ENCODE measurements at regions not wholly inside any gene's neighbourhood (a gene's known extent, or its start where the extent isn't known, plus 50 kb on each side); places are given as distances from the start of the nearest gene placed in this dataset.
"Not testable (repeated sequence)": the region's sequence is repeated elsewhere in the genome, so short reads cannot be mapped to it uniquely, and the experiment has no call there.

DNA sequence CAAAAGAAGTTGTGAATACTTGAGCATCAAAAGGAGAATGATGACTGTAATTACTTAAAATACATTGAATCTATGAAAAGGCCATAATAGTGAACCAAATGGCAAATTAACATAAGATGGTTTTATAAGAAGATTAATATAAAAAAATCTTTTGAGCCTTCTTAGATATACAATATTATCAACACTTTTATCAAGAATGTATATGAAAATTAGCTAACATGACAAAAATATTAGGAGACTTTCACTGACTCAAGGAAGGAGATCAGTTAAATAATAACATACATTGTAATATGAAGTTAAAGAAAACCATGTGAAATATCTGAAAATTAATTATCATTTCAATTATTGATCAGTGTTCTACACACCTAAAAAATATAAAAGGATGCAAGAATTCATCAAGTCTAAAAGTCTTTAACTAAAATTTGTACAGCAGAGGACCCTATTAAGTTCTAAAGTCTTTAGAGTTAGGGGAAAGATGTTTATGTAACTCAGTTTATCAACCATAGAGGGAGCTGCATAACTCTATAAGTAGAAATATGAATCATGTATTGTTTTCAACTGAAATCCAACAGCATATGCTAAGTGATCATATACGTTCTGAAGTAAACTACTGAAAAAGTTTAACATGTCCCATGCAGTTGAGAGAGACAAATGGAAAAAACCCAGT, 756.1 kb upstream of the MIR17HG start:
- DNase-seq, result no peak

DNA sequence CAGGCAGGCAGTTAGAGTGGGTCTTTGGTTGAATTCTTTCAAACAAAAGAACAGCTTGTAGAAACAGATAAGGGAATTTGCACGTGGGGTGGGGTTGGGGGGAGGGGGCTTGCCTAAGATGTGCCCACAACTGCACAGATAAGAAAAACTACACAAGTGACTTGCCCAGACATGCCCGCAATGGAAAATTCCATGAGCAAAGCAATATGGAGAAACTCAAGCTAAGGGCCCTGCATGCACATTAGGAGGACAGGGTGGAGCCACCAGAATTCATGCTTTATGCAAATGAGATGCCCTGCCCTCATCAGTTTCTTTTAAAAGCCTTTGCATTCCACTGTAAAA, 755.6 kb upstream of the MIR17HG start:
- DNase-seq, result no peak

DNA sequence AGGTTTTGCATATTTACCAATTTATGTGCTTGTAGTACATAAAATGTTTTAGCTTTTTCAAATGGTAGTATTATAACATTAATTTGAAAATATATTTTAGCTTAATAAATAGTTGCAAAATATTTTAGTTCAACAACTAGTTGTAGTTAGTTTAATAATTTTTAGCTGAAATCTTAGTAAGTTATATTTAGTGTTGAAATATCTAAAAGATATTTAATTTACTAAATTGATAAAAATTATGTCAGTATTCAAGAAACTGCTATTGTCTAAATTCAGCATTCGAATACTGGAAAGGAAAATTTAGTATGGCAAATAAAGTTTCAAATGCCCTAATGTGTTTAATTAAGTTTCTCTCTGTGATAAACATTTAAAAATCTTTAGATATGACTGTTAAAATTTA, 754.5 kb upstream of the MIR17HG start:
- no peak for DNase-seq

DNA sequence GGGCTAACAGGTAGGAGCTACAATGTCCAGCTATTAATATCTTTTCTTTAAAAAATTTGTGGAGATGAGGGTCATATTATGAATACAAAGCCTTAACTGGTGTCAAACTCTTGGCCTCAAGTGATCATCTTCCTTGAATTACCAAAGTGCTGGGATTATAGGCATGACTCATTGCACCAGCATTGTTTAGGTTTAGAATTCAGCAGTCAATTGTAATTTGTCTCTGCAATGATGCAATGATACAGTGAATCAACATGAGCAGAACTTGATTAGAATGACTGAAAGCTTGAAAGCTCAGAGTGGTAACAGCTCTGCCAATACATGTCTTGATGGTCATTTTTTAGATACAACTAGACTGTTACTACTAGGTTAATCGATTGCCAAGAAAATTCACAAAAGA, 752.8 kb upstream of the MIR17HG start:
- DNase-seq, result no peak

DNA sequence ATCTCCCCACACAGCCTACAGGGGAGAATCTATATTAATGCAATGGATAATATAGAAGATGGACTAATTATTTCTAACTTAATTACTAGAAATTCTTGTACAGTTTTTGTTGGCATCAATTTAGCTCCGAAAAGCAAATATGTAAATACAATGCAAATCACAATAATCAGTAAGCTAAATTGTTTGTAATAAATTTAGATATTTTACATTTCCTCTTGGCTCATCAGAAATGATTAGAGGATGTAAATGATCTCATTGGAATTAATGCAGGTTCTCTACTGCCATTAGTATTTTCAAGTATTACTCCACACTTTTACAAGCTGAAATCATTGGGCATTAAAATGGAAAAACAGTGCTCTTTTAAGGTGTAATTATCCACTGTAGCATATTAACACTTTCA, 741.8 kb upstream of the MIR17HG start:
- no peak for DNase-seq

DNA sequence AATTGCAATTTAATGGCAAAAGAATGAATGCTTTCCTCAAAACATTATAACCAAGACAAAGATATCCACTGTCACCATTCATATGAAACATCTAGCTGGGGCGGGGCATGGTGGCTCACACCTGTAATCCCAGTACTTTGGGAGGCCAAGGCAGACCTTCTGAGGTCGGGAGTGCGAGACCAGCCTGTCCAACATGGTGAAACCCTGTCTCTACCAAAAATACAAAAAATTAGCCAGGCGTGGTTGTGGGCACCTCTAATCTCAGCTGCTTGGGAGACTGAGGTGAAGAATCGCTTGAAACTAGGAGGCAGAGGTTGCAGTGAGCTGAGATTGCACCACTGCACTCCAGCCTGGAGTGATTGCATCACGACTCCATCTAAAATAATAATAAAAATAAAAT, 740.6 kb upstream of the MIR17HG start:
- DNase-seq, result not testable (repeated sequence)

DNA sequence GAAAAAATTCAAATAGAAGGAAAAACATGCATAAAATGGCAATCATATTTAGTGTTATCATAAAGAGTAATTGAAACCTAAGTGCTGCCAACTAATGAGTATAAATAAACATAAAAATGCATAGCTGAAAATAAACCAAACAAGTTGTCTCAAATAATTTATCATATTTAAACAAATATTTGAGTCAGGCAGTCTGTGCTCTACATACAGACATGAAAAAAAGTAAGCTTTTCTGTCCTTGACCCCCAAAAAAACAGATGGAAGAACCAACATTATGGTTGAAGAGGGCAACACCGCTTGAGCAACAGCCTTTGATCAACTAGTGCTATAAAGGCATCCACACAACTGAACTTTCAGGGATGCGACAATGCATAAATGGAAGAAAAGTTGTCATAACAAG, 735.1 kb upstream of the MIR17HG start:
- DNase-seq, result no peak

DNA sequence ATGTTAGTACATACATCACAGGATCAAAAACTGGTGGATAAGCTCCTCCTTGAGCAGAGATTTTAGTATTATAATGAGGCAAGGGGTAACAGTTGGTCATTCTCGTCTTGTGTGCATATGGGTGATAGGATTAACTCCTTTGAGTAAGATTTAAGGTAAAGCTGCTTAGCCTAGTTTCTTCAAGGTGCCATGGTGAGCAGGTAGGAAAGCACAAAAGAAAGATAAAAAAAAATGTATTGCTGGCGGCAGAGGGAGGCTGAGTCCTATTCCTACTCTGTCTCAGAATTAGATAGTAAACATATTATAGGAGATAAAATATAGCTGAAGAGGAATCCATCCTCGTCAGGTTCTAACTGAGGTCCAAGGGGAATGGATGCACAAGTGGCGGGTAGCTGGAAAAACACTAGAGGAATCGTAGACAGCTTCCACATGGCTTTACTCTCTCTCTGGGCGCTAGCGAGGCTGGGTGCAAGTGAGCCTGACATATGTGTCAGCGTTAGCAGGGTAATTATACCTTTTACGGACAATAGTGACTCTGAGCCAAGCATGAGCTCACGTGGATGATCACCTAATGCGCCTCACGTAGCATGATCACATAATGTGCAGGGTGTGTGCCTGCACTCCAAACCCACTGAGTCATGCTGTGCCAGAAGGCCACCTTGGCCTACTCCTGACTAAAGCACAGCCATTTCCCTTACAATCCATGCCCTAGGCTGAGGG, 734.3 kb upstream of the MIR17HG start:
- DNase-seq, result no peak

DNA sequence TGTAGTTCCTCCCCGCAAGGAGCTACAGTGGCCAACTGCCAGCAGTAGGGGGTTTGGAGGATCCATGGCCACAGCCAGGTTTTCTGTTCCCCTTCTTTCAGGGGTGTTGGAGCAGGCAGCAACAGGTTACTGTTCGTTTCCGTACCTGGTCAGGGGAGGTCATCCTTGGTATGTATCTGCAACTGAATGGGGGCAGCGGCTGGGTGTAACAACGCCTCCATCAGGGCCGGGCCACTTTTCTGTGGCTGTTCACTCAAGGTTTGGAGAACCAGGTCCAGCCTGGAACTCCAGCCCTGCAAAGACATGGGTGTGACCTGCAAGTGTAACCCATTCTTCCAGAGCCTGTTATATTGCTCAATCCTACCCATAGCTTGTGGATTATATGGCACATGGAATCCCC, 732.3 kb upstream of the MIR17HG start:
- DNase-seq, result no peak

DNA sequence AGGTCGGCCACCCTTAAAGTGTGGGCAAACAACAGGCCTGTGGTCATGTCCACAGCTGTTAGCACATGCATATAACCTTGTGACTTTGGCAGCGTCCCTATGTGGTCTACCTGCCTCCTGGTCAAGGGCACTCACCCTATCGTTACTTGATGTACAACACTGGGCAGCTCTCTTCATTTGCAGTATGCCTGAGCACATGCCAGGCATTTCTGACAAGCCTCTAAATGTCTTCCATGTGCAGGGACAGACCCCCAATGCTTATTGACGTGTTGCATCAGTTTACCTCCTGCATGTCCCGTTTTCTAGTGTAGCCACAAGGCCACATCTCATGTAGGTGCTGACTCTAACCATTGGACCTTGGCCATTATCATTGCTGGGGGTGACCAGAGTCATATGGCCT, 731.7 kb upstream of the MIR17HG start:
- DNase-seq, result no peak

DNA sequence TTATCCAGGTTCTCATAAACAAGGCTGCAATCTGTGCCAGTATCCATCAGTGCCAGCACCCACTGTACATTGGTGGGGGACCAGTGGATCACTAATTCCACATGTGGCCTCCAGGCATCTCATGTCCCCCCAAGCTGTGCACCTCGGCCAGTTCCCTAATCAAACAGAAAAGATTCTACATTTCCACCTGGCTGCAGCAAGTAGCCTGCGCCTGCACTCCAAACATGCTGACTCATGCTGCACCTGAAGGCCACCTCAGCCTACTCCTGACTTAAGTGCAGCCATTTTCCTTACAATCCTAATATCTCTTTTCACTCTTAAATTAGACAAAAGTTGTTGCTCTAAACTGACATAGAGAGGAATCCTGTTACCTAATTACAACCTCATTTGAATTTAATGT, 729.4 kb upstream of the MIR17HG start:
- no peak for DNase-seq

DNA sequence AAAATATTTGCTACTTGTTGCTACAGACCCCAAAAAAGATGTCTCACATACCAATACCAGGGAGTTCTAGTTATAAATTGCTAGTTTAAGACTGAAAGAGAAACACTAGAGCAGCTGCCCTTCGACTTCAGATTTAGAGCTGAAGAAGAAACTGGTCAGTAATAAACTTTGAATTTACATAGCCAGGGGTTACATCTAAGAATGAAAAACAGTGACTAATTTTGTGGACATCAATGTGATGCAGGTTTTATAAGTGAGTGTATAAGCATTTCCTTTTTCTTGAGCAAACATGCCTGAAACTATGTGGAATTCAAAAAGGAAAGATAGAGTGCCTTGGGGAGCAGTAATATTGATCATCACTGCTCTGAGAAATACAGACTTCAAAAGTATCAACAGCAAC, 724.9 kb upstream of the MIR17HG start:
- no peak for DNase-seq

DNA sequence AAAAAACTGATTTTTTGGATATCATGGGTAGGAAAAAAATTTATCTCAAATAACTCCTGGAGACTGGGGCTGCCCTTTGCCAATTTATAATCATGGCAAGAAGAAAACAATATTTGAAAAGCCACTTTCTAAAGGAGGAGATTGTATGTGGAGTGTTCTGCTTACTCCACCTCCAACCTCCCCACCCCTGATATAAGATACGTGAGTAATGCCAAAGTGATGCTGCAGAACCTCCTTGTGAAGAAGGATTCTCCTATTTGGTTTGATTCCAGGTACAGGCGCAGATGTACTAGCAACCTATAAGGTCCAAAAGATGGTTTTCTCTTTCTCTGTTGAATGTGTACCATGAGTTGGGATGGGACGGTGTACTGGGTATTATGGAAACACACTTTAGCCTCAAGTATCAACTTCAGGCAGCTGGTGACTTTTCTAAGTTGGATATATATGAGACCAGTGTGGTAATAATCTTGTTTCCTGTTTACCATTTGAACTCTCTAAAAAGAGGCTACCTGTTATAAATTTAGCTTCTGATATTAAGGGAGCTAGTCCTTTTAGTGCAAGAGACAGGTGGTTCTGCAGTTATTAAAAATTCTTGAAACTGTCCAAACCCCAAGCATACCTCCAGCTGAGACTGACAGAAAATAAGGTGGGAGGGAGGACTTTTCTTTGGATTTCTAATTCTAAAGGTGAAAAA, 724.0 kb upstream of the MIR17HG start:
- no peak for DNase-seq

DNA sequence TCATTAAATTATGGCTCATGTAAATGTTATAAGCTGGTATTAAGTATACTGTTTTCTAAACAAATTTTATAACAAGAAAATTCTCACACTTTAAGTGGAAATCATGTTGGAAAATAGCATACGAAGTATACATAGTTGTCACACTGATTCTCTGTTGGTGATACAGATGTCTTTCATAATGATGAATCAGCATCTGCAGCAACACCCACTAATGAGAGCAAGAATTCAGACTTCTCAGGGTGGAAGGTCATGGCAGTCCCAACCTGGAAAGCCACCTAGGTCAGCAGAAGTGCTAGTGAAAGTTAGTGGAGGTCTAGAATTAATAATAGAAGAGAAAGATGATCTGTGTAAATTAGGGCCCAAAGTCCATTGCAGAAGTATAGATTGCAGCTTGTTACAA, 719.7 kb upstream of the MIR17HG start:
- DNase-seq, result no peak

DNA sequence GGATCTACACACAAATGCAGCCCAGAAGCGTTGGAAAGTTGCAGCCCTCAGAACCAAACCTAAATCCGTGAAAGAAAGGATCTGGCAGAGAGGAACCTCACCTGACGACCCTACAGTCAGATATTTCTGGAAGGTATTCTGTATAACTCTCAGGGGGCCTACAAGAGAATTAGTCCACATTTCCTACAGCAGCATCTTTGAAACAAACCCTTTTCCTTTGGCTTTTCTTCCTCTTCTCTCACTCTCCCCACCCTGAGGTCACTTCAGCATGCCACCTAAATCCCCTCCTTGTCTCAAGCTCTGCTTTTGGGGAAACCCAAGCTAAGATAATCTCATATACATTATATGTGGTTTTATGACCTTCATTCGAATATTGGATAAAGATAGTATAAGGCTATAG, 719.0 kb upstream of the MIR17HG start:
- DNase-seq, result no peak

DNA sequence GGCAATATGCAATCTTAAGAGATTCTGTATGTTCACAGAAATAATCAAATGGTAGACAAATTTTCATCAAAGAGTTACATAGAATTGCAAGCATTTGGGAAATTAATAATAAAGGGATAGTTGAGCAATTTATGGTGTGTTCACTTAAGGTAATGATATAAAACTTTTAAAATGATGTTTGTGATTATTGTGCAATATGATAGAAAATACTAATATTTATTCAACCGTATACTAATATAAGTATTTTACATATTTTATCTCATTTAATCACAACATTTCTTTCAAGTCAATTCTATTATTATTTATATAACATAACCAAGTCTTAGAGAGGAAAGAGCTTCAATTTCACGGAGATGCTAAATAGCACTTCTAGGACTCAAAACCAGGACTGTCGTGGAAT, 716.8 kb upstream of the MIR17HG start:
- no peak for DNase-seq

DNA sequence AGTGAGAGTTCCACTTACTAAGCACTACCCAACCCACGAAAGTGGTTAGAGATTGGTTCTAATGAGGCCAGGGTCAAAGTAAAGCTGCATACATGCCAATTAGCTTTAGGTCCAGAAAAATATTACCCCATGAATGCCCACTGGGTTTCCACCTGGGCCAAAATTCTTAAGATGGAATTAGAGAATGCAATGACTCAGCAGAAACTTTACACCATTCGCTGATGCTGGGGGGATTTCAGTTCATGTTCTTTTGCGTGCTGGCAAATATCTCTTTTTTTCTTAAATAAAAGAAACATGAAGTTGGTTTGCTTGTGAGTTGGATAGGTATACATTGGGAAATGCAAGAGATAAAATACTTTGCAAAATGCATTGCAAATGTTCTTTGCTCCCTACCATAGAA, 715.3 kb upstream of the MIR17HG start:
- DNase-seq, result no peak

DNA sequence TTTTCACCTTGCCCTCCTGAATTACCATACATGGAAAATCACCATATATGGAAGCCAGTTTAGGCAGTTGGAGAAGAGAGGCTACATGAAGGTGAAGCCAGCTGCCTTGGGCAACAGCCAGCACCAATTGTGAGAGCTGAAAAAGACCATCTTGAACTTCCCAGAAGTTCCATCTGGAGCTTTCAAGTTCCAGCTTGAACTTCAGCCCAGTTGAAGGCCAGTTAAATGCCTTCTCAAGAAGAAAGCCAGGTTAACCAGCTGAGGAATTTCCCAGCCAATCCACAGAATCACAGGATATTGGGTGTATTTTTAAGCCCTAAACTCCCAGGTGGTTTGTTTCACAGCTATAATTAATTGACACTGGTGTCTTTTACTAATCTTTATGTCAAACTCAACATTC, 713.6 kb upstream of the MIR17HG start:
- DNase-seq, result no peak

DNA sequence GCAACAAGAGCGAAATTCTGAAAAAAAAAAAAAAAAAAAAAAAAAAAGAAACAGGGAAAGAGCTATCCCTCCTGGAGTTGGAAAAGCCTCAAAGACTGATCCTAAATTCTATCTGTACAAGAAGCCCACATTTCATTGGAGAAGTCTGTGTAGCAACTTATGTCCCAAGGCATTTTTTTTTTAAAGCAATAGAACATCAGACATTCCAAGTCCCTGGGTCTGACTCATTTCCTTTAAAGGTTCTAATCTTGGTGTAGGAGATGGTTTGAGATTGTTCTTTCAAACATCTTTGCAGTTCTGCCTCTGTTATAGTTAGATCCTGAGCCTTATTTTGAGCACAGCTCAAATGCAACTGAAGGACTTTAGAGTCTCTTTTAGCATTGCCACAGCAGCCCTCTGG, 706.5 kb upstream of the MIR17HG start:
- no peak for DNase-seq

DNA sequence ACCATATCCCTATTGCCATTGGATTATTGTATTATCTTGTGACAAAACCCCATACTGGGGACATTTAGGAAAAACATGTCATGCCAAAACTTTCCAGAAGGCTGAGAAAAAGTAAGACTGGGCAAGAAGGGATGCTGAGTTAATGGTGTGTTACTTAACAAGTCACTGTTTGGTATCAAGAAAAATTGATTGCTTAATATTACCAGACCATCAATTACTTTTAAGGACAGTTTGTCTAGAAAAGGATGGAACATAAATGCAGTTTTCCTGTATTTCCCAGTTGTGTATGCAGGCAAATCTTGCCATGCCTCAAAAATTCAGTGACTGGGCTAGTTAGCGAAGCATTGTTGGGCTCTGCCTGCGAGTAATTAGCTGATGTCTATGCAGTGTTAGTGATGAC, 705.6 kb upstream of the MIR17HG start:
- DNase-seq, result no peak

DNA sequence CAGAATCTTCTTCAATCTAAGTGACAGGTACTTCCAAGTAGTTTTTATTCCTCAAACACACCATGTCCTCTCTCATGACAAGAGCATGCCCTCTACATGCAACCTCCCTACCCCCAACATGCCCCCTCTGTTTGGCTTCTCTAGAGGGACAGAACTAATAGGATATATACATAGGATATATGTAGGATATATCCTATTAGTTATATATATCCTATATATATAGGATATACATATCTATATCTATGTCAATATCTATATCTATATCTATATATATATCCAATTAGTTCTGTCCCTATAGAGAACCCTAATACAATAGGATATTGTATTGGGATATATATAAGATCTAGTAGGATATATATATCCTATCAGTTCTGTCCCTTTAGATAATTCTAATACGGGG, 701.9 kb upstream of the MIR17HG start:
- no peak for DNase-seq

DNA sequence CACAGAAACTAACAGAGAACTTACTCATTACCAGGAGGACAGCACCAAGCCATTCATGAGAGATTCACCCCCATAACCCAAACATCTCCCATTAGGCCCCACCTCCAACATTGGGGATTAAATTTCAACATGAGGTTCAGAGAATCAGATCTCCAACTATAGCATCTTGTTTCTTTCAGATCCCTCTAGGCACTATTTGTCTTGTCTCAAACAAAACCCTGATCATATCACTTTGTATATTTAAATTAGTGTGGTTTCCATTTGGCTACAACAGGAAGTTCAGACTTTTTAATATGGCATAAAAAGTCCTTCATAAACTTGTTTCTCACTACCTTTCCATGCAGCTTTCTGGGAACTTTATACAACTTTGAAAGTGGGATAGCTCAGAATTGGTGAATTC, 699.0 kb upstream of the MIR17HG start:
- DNase-seq, result no peak

DNA sequence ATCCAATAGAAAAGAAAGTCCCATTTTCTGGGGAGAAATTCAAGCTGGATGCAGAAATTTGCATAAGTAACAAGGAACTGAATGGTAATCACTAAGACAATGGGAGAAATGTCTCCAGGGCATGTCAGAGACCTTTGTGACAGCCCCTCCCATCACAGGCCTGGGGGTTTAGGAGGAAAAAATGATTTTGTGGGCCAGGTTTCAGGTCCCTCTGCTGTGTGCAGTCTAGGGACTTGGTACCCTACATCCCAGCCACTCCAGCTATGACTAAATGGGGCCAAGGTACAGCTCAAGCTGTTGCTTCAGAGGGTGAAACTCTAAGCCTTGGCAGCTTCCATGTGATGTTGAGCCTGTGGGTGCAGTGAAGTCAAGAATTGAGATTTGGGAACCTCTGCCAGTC, 695.5 kb upstream of the MIR17HG start:
- DNase-seq, result no peak

DNA sequence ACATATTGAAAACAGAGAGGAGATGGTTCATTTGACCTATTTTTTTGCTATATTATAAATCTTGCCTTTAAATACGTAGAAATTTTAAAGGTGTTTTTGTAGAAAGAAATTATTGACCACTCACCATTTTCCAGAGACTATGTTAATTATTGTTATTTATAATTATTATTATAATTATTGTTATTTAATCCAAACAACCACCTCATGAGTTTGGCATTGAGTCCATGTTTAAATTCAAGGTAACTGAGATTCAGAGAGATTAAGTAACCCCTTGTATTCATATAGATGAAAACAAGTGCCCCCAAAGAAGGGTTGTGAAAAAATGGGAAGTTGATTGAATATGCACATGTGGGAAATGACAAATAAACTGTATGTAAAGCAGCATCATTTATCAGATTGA, 692.5 kb upstream of the MIR17HG start:
- DNase-seq, result no peak

DNA sequence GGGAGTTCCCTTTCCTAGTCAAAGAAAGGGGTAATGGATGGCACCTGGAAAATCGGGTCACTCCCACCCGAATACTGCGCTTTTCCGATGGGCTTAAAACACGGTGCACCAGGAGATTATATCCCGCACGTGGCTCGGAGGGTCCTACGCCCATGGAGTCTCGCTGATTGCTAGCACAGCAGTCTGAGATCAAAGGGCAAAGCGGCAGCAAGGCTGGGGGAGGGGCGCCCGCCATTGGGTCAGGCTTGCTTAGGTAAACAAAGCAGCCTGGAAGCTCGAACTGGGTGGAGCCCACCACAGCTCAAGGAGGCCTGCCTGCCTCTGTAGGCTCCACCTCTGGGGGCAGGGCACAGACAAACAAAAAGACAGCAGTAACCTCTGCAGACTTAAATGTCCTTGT, 683.3 kb upstream of the MIR17HG start:
- DNase-seq, result not testable (repeated sequence)
